CD1c-positive myeloid dendritic cell (primary cell): ENCODE measurements at regions not wholly inside any gene's neighbourhood (a gene's known extent, or its start where the extent isn't known, plus 50 kb on each side); places are given as distances from the start of the nearest gene placed in this dataset.

ENCODE experiments used
- DNase-seq: peaks from one replicate; pipeline ENCODE4 v3.0.0-alpha.2; 2016; ENCODE audit errors: extremely low spot score

DNA sequence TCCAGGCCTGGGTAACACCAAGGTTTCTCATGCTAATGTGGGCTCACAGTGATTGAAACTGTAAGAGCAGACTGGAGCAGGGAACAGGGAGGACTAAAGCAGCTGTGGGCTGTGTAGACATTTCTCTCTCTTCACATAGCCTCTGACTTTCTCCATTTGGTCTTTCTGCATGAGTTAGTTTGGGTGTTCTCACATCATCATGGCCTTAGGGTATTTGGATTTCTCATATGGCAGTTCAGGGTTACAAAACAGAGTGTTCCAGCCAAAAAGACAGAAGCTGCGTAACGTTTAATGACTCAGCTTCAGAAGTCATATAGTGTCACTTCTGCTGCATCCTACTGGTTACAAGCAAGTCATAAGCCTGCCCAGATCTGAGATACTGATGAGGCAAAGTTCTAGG lies 52.0 kb upstream of the OSBPL8 start:
- peak; percentile 50 for DNase-seq

DNA sequence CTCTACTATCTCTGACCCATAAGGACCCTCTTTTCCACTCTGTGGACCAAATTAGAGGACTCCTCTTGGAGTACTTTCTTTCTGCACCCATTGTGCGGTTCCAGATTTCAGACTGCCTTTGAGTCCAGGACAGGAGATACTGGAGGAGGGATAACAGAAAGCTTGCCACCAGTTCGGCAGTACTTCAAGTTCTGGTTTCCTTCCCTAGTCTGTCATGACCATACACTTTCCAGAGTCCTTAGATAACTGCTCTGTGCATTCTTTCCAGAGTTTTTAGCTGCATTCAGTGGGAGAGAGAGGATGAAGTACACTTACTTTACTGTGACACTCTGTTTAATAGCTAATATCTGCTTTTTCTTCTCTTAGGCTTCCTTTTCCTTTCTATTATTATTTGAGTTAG lies 54.8 kb upstream of the OSBPL8 start:
- no peak for DNase-seq

DNA sequence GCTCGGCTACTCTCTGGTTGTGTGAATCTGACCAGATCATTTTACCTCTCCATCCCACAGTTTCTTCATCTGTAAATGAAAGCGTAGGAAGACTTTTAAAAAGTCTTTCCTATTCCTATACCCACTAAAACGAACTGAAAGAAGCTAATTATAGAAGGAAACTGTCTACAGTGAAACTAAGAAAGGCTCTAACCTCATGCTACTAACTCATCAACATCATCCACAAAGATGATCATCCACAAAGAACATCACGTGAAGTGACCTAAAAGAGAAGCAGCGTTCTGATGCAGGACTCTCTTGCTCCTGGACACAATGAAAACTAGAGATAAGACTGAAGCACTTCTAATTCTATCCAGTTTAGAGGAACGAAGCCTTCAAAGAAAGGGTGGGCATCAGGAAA lies 58.5 kb upstream of the OSBPL8 start:
- no peak for DNase-seq

GRCh38 chr12:76621582-76622024 lies 62.0 kb upstream of the OSBPL8 start:
- peak; percentile 79 for DNase-seq

DNA sequence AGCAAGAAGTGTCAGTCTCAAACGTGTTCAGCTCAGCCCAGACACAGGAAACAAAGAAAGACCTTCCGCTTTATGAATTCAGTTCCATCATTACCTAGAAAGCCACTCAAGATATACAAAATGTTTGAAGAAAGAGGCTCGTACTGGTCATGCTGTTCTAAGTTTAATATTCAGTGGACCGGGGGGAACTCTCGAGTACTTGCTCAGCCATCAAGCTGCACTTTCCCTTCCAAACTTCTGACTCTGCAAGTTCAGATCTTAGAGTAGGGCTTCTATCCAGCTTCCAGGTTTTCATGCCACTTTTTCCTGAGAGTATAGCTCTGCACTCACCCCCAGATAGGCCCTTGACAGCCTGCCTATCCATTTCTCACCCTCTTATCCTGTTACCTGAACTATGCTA lies 62.8 kb upstream of the OSBPL8 start:
- DNase-seq, result no peak

DNA sequence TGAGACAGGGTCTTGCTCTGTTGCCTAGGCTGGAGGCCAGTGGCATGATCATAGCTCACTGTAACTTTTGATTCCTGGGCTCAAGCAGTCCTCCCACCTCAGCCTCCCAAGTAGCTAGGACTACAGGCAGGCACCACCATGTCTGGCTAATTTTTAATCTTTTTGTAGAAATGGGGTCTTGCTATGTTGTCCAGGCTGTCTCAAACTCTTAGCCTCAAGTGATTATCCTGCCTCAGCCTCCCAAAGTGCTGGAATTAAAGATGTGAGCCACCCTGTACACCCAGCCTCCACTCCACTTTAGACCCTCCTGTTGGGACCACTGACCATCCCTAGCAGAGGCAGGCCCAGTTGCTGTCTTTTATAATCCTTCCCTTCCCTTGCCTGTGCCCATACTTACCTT lies 63.3 kb upstream of the OSBPL8 start:
- no peak for DNase-seq

- DNase-seq, result no peak
Observed at GRCh38 chr12:76623931-76624330, 64.4 kb upstream of the OSBPL8 start.

GRCh38 chr12:76627346-76628135 lies 68.0 kb upstream of the OSBPL8 start:
- no peak for DNase-seq

GRCh38 chr12:76628745-76629144 lies 69.2 kb upstream of the OSBPL8 start:
- no peak for DNase-seq

GRCh38 chr12:76631741-76632140 lies 72.2 kb upstream of the OSBPL8 start:
- DNase-seq, result no peak

DNA sequence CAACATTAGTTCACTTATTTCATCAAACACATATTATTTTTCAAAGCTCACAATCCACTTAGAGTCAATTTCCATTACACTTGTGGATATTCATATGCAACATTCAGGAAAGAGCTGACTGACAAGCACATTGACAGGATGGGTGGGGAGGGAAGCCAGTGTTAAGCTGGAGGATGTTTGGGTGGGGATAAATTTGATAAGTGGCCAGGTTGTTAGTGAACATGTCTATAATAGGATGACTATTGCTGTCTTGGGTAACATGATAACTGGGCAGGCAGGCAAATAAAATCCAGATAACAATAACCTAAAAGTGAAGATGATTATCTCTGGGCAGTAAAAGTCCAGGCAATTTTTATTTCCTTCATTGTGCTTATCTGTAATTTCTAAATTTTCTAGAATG lies 73.8 kb upstream of the OSBPL8 start:
- no peak for DNase-seq

- no peak for DNase-seq
Observed at GRCh38 chr12:76634133-76634532, 74.6 kb upstream of the OSBPL8 start.

DNA sequence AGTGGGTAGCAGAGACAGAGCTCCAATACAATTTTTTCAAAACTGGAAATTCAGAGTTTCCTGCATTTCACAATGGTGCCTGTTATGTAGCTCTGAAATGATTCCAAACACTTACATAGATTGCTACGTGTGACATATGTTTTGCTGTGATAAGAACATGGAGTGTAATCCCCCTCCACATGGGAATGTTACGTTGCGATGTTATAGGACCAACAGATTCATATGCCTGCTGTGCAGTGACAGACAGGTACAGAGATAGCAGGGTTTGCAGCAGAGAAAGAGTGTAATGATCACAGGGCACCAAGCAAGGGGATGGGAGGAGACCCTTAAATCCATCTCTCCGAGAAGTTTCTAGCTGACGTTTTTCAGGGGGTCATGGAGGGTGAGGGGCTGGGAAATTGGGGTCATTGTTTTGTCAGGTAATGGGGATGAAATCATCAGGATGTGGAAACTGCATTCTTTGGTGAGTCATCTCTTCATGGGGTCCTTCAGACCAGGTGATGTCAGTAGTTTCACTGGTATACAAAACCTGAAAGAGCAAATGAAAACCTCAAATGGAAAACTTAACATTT lies 76.6 kb upstream of the OSBPL8 start:
- no peak for DNase-seq

GRCh38 chr12:76637807-76638206 lies 78.2 kb upstream of the OSBPL8 start:
- no peak for DNase-seq

DNA sequence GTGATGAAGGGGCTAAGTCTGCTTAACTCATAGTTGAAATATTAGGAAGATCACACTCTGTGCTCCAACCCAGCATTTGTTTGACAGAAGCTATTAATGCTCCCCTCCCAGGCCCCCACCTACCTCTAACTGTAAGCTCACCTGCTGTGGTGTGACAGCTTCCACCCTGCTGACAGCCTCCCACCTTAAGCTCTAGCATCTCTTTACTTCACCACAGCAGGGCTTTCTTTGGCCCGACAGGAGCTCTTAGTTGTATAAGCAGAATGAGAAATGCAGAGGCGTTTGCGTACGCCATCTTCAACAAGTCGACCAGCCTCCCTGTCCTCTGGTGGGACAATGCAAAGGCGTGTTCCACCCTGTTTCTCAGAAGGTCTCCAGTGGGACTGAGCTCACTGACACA lies 80.1 kb upstream of the OSBPL8 start:
- DNase-seq, result no peak

- no peak for DNase-seq
Observed at GRCh38 chr12:76641073-76641472, 81.5 kb upstream of the OSBPL8 start.

GRCh38 chr12:76641961-76642360 lies 82.4 kb upstream of the OSBPL8 start:
- no peak for DNase-seq

- no peak for DNase-seq
Observed at GRCh38 chr12:76643438-76643837, 83.9 kb upstream of the OSBPL8 start.

DNA sequence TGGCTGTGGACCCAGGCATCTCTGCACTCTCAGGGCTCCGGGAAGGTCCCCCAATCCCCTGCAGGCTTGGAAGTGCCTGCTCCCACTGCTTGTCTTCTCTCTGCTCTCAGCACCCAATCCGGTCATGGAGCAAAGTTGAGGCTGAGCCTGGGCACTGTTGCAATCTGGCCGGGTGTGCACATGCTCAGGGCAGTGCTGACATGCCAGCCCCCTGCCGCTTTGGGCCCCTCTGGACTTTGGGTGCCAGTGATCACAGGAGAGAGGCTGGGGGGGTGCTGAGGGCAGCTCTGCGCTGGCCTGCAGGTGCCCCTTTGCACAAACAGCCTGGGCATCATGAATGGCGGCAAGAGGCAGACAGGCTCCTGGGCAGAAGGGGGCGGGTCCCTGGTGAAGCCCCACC lies 85.4 kb upstream of the OSBPL8 start:
- no peak for DNase-seq

DNA sequence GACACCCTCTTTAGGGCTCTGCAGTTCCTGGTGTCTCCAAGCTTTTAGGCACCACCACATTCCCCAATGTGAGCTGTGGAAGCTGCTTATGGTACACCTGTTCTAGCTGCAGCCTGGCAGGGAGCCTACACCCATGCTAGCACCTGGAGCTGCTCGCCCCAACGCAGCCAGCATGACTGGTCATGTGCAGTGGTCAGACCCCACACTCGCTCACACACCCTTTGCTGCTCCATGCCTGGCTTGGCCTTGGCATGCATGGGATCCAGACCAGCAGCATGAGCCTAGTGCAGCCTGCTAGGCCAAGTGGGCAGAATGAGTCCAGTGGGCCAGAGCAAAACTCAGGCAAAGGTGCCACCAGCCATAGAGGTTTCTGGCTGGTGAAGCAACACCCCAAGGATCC lies 86.4 kb upstream of the OSBPL8 start:
- DNase-seq, result no peak

DNA sequence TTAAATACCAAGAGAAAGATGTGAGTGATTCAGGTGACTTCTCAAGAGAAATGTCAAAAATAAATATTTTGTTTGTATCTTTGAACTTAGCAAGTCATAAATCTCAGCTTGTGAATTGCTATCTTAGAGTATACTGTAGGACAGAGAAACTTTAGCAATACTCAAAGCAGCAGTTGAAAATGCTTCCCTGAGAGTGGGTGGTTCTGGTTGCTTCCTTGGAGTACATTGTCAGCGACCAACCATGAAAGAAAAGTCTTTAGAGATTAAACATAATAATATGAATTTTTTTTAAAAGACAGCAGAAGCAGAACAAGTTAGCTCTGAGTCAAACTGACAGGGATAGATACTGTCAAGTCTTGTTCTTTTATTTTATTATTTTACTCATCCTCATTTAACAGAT lies 86.8 kb upstream of the OSBPL8 start:
- no peak for DNase-seq

GRCh38 chr12:76649099-76649498 lies 89.5 kb upstream of the OSBPL8 start:
- no peak for DNase-seq

DNA sequence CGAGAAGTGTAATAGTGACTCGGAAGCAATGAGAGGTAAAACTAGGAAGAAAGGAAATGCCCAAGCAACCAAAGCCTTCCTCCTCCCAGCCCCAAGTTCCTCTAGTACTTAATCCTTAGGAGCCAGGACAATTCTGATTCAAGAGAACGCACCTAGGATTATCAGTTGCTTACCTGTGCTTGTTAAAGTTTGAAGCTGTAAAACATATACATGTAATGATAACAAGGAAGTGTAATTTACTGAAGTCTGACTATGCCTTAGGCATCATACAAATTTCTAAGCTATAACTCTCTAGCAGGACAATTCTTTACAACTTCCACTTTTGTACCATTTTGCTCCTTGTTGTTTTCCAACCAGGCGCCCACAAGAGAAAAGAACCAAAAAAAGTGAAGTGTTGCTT lies 92.8 kb upstream of the OSBPL8 start:
- no peak for DNase-seq

- no peak for DNase-seq
Observed at GRCh38 chr12:76653342-76653741, 93.8 kb upstream of the OSBPL8 start.
